Breast epithelium (tissue), 4 donors: ENCODE measurements at regions not wholly inside any gene's neighbourhood (a gene's known extent, or its start where the extent isn't known, plus 50 kb on each side); places are given as distances from the start of the nearest gene placed in this dataset.

ENCODE experiments used
- DNase-seq, 2 donors: peaks; one replicate each; pipeline ENCODE4 v3.0.0-alpha.2; 2019; ENCODE audit warnings: low spot score in 2 of 2
- H3K27ac ChIP-seq, 2 donors: fragments of 200-600 bp; sonication (generic) in 1 of 2; one replicate each; pipeline ENCODE4 v1.5.1; 2016 to 2019; ENCODE audit warnings: mild to moderate bottlenecking in 1 of 2
- H3K27me3 ChIP-seq, 2 donors: fragments of 200-600 bp; sonication (generic) in 1 of 2; one replicate each; pipeline versions ENCODE4 v1.5.1 to v1.6.0; 2017 to 2019; ENCODE audit warnings: control low read depth in 1 of 2, mild to moderate bottlenecking in 1 of 2
- H3K36me3 ChIP-seq: fragments of 200-600 bp; one replicate; pipeline ENCODE4 v1.5.1; 2019
- H3K4me1 ChIP-seq, 2 donors: fragments of 200-600 bp; sonication (generic); one replicate each; pipeline ENCODE4 v1.5.1; 2016 to 2019; ENCODE audit warnings: control low read depth in 1 of 2
- H3K4me3 ChIP-seq, 3 donors: fragments of 200-600 bp; sonication (generic); 1 replicate in 2 of 3; 2 replicates in 1 of 3; pipeline ENCODE4 v1.5.1; 2016 to 2019; ENCODE audit warnings: mild to moderate bottlenecking in 3 of 3, moderate library complexity in 2 of 3
- H3K9me3 ChIP-seq, 2 donors: fragments of 200-600 bp; sonication (generic) in 1 of 2; one replicate each; pipeline ENCODE4 v1.5.1; 2016 to 2019; ENCODE audit warnings: control low read depth in 1 of 2
- CTCF ChIP-seq, 3 donors: fragments of 450-650 bp; IDR thresholded peaks; one replicate each; pipeline ENCODE4 v1.5.1; 2016 to 2017; ENCODE audit warnings: antibody characterized with exemption in 3 of 3, mild to moderate bottlenecking in 3 of 3, moderate library complexity in 3 of 3
- POLR2A ChIP-seq: fragments of 450-650 bp; IDR thresholded peaks from one replicate; pipeline ENCODE4 v1.6.1; 2016; ENCODE audit warnings: antibody characterized with exemption, mild to moderate bottlenecking, moderate library complexity
- POLR2AphosphoS5 ChIP-seq, 3 donors: sonication (generic); formaldehyde crosslinking; IDR thresholded peaks; one replicate each; pipeline ENCODE4 v1.6.1; 2017; ENCODE audit warnings: antibody characterized with exemption in 3 of 3
- intact Hi-C: fragments of 100-400 bp; cut with DNase I; formaldehyde crosslinking; loops from one replicate; pipeline ENCODE4 v1.15.1; 2023; ENCODE audit warnings: low total_unique reads

- Histone ChIP-seq H3K27ac (no peak overlapping the region), H3K9me3 (peaks cover 0 to 13% of the 10 kb centered on the region in 2 donors), H3K36me3 (no peaks in the 10 kb centered on the region), H3K27me3 (no peaks in the 10 kb centered on the region), H3K4me1 (no peaks in the 10 kb centered on the region), H3K4me3 (no peak overlapping the region)
- intact Hi-C loops, result no loop called here
- DNase-seq, result no peak
- TF ChIP-seq CTCF (IDR thresholded peaks at IDR 0.05) (no peak), POLR2AphosphoS5 (IDR thresholded peaks at IDR 0.05) (no peak), POLR2A (no peak)
These were observed 1089.8 kb downstream of the PCDH18 start for GRCh38 chr4:136442447-136442846.

GRCh38 chr4:136441629-136442282, 1090.5 kb downstream of the PCDH18 start:
- no peaks in the 10 kb centered on the region for H3K36me3 ChIP-seq
- intact Hi-C loops, result no loop called here
- no peaks in the 10 kb centered on the region for H3K4me1 ChIP-seq
- no peak for DNase-seq
- no peak overlapping the region for H3K27ac ChIP-seq
- H3K9me3 ChIP-seq, result peaks cover 0 to 13% of the 10 kb centered on the region in 2 donors
- TF ChIP-seq POLR2AphosphoS5 (IDR thresholded peaks at IDR 0.05), result no peak
- TF ChIP-seq POLR2A, result no peak
- no peak for TF ChIP-seq CTCF (IDR thresholded peaks at IDR 0.05)
- H3K4me3 ChIP-seq, result no peak overlapping the region
- H3K27me3 ChIP-seq, result no peaks in the 10 kb centered on the region

- H3K27ac ChIP-seq, result no peak overlapping the region
- intact Hi-C loops, result no loop called here
- TF ChIP-seq CTCF (IDR thresholded peaks at IDR 0.05), result no peak
- TF ChIP-seq POLR2A, result no peak
- H3K27me3 ChIP-seq, result no peaks in the 10 kb centered on the region
- H3K9me3 ChIP-seq, result peaks cover 0 to 13% of the 10 kb centered on the region in 2 donors
- H3K4me3 ChIP-seq, result no peak overlapping the region
- H3K4me1 ChIP-seq, result no peaks in the 10 kb centered on the region
- DNase-seq, result no peak
- H3K36me3 ChIP-seq, result no peaks in the 10 kb centered on the region
These were observed 1093.6 kb downstream of the PCDH18 start for GRCh38 chr4:136438645-136439044.

- Histone ChIP-seq H3K27me3 (no peaks in the 10 kb centered on the region), H3K4me3 (no peak overlapping the region), H3K9me3 (no peaks in the 10 kb centered on the region), H3K4me1 (no peaks in the 10 kb centered on the region), H3K27ac (no peak overlapping the region), H3K36me3 (no peaks in the 10 kb centered on the region)
- TF ChIP-seq POLR2A (no peak), CTCF (IDR thresholded peaks at IDR 0.05) (no peak), POLR2AphosphoS5 (IDR thresholded peaks at IDR 0.05) (no peak)
- intact Hi-C loops, result no loop called here
- no peak for DNase-seq
These were observed 1108.2 kb downstream of the PCDH18 start for GRCh38 chr4:136424052-136424451.

GRCh38 chr4:136414981-136415380, 1117.3 kb downstream of the PCDH18 start:
- no peak overlapping the region for H3K4me3 ChIP-seq
- H3K9me3 ChIP-seq, result no peaks in the 10 kb centered on the region
- no peaks in the 10 kb centered on the region for H3K4me1 ChIP-seq
- intact Hi-C loops, result no loop called here
- H3K27me3 ChIP-seq, result no peaks in the 10 kb centered on the region
- no peaks in the 10 kb centered on the region for H3K36me3 ChIP-seq
- no peak for DNase-seq
- TF ChIP-seq POLR2A (no peak), CTCF (IDR thresholded peaks at IDR 0.05) (no peak), POLR2AphosphoS5 (IDR thresholded peaks at IDR 0.05) (no peak)
- H3K27ac ChIP-seq, result no peak overlapping the region
